ENCODE measurements at regions not wholly inside any gene's neighbourhood (a gene's known extent, or its start where the extent isn't known, plus 50 kb on each side); places are given as distances from the start of the nearest gene placed in this dataset.

DNA sequence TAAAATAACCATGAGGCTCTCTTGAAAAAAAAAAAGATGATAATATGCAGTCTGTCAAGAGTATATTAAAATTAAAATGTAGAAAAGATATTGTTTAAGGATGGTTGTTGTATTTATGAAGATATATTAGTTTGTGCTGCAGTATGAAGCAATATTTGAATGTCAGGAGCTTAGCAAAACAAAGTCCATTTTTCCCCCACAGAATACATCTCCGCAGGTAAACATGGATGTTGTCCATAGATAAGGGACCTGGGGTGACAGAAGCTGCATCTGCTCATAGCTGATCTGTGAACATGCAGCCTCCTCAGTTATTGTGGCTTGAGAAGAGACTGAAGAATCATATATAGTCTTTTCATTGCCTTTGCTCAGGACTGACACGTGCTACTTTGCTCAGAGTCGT lies 366.1 kb upstream of the MMADHC start:
- Histone ChIP-seq H3K9me3 (no peaks in the 10 kb centered on the region), H3K4me3 (no peak overlapping the region), H3K27ac (no peak overlapping the region), H3K4me1 (no peaks in the 10 kb centered on the region), H3K27me3 (ENCODE audit: low read depth) (no peaks in the 10 kb centered on the region), H3K36me3 (no peaks in the 10 kb centered on the region)
- ATAC-seq (no peak), DNase-seq (no peak)
- TF ChIP-seq, protein P1, sequence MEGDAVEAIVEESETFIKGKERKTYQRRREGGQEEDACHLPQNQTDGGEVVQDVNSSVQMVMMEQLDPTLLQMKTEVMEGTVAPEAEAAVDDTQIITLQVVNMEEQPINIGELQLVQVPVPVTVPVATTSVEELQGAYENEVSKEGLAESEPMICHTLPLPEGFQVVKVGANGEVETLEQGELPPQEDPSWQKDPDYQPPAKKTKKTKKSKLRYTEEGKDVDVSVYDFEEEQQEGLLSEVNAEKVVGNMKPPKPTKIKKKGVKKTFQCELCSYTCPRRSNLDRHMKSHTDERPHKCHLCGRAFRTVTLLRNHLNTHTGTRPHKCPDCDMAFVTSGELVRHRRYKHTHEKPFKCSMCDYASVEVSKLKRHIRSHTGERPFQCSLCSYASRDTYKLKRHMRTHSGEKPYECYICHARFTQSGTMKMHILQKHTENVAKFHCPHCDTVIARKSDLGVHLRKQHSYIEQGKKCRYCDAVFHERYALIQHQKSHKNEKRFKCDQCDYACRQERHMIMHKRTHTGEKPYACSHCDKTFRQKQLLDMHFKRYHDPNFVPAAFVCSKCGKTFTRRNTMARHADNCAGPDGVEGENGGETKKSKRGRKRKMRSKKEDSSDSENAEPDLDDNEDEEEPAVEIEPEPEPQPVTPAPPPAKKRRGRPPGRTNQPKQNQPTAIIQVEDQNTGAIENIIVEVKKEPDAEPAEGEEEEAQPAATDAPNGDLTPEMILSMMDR (IDR thresholded peaks at IDR 0.05): no peak
- intact Hi-C loops (cut with DNase I): no loop called here

DNA sequence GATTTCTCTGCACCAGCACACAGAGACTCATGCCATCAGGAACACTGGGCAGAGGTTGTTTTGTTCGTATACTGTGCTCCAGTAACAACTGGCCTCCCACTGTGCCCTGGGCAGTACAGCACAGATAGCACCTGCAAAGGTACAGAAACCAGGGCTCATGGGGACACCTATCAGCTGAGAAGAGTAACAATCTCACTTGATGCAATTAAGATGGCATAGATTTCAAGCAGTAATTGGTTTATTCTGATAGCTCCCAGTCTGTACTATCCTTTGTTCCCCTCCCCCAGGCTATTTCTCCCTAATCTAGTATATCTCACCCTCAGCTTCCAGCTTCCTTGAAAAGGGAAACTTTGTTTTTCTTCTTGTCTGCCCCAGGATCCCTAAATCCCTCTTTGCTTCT lies 343.9 kb upstream of the MMADHC start:
- Histone ChIP-seq H3K36me3 (no peaks in the 10 kb centered on the region), H3K4me3 (no peak overlapping the region), H3K27me3 (ENCODE audit: low read depth) (no peaks in the 10 kb centered on the region), H3K4me1 (no peaks in the 10 kb centered on the region), H3K27ac (no peak overlapping the region), H3K9me3 (no peaks in the 10 kb centered on the region)
- DNase-seq (no peak), ATAC-seq (no peak)
- TF ChIP-seq, protein P1 (IDR thresholded peaks at IDR 0.05): no peak
- intact Hi-C loops (cut with DNase I): no loop called here

DNA sequence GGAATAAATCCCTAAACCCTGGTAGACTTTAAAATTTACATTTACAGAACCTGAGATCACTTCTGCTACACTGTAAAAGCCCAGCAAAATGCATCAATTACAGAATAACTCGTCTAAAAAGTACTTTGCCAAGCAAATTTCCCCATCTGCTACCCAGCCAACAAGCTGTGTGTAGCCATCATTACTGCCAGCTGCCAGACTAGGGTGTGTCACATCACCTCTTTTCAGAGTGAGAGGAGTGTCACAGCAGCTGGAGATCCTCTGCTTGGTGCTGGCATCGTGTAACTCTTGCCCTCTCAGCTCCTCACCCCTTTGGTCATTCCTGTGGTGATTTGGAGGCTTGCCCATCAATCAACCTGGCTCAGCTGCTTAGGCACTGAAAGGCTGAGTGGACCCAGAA lies 340.4 kb upstream of the MMADHC start:
- intact Hi-C loops (cut with DNase I): no loop called here
- no peaks in the 10 kb centered on the region for H3K36me3 ChIP-seq
- no peaks in the 10 kb centered on the region for H3K9me3 ChIP-seq
- no peaks in the 10 kb centered on the region for H3K27me3 ChIP-seq (ENCODE audit: low read depth)
- H3K4me3 ChIP-seq: no peak overlapping the region
- ATAC-seq (no peak), DNase-seq (no peak)
- no peaks in the 10 kb centered on the region for H3K4me1 ChIP-seq
- TF ChIP-seq, protein P1 (IDR thresholded peaks at IDR 0.05): no peak
- H3K27ac ChIP-seq: no peak overlapping the region

DNA sequence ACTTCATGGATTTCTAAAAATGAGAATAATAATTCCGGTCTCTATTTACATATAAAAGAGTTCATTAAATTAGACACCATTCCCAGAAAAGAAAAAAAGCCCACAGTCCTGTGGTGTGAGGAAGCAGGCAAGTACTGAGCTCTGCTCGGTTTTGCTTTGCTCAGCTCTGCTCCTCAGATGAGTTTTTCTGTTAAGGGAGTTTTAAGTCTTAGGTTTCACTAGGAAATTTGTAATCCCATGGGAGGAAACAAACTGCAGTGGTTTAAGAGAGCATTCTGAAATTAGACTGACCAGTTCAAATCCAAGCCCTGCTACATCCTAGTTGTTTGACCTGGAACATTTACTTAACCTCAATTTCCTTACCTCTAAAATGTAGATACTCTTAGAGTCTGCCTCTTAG lies 338.6 kb upstream of the MMADHC start:
- Histone ChIP-seq H3K36me3 (no peaks in the 10 kb centered on the region), H3K27me3 (ENCODE audit: low read depth) (no peaks in the 10 kb centered on the region), H3K4me1 (no peaks in the 10 kb centered on the region), H3K27ac (no peak overlapping the region), H3K4me3 (no peak overlapping the region), H3K9me3 (no peaks in the 10 kb centered on the region)
- no peak for ATAC-seq
- intact Hi-C loops (cut with DNase I): no loop called here
- no peak for DNase-seq
- TF ChIP-seq, protein P1 (IDR thresholded peaks at IDR 0.05): no peak

DNA sequence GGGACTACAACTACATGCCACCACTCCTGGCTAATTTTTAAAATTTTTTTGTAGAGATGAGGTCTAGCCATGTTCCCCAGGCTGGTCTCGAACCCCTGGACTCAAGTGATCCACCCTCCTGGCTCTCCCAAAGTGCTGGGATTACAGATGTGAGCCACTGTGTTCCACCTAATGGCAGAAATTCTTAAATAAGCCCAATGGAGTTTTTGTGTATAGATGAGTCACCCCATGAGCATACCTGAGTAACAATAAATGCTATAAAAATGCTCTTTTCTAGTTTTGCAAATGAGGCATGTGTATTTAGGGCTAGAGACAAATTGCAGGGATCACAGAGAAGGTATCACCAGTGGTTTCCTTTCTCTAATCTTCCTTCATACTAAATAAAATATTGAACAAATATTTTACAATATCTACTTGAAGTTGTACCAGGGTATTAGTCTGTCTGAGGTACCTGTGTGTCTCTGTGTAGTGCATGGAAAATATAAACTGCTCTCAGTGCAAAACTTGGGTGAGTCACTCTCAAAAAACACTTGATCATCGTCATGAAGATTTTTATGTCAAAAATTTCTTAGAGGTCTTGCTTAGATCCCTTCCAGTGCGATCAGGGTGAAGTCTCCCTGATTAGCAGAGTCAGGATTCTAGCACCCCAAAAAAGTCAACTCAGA lies 337.1 kb upstream of the MMADHC start:
- Histone ChIP-seq H3K4me1 (no peaks in the 10 kb centered on the region), H3K4me3 (no peak overlapping the region), H3K9me3 (no peaks in the 10 kb centered on the region), H3K27me3 (ENCODE audit: low read depth) (no peaks in the 10 kb centered on the region), H3K36me3 (no peaks in the 10 kb centered on the region), H3K27ac (no peak overlapping the region)
- DNase-seq (no peak), ATAC-seq (no peak)
- TF ChIP-seq, protein P1 (IDR thresholded peaks at IDR 0.05): no peak
- intact Hi-C loops (cut with DNase I): no loop called here
